Chondrocyte (in vitro differentiated cells): ENCODE measurements at regions not wholly inside any gene's neighbourhood (a gene's known extent, or its start where the extent isn't known, plus 50 kb on each side); places are given as distances from the start of the nearest gene placed in this dataset.
A peak's percentile ranks its signal among the peaks of the same experiment; 100 is the strongest.

Experiments used
- DNase-seq: peaks from one replicate; pipeline ENCODE4 v3.0.0; 2021; ENCODE audit warnings: mixed read lengths, low spot score
- H3K27ac Mint-ChIP-seq: one replicate; pipeline ENCODE4 v1.8.0; 2021; ENCODE audit warnings: mild to moderate bottlenecking, moderate library complexity, mixed read lengths; ENCODE audit not compliant: unreplicated experiment
- H3K27me3 Mint-ChIP-seq: 2 replicates; pipeline ENCODE4 v1.8.0; 2021; ENCODE audit warnings: low read depth, mixed read lengths
- H3K36me3 Mint-ChIP-seq: 2 replicates; pipeline ENCODE4 v1.8.0; 2021; ENCODE audit warnings: low read depth, mixed read lengths
- H3K4me1 Mint-ChIP-seq: 2 replicates; pipeline ENCODE4 v1.8.0; 2021; ENCODE audit warnings: low read depth, mild to moderate bottlenecking, mixed read lengths
- H3K4me3 Mint-ChIP-seq: one replicate; pipeline ENCODE4 v1.8.0; 2021; ENCODE audit warnings: mild to moderate bottlenecking, moderate library complexity, mixed read lengths; ENCODE audit not compliant: unreplicated experiment
- H3K9me3 Mint-ChIP-seq: 2 replicates; pipeline ENCODE4 v1.8.0; 2021; ENCODE audit warnings: low read depth, mixed read lengths
- TF ChIP-seq, protein P1 (sequence below): fragments of 200-600 bp; sonication (generic); IDR thresholded peaks from 2 replicates; pipeline ENCODE4 v1.5.0; 2021; ENCODE audit warnings: antibody characterized with exemption, mild to moderate bottlenecking, moderate library complexity

DNA sequence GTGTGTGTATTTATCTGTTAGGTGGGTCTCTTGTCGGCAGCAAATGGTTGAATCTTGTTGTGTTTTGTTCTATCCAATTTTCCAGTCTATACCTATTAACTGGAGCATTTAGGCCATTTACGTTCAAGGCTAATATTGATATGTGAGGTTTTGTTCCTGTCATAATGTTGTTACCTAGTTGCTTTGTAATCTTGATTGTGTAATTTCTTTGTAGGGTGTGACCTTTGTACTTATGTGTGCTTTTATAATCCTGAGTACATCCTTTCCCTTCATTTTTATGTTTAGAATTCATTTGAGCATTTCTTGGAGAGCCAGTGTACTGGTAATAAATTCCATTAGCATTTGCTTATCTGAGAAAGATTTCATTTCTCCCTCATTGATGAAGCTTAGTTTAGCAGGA lies 83.0 kb upstream of the MIR17HG start:
- DNase-seq: no peak
- Mint-ChIP-seq H3K27me3 (peaks cover 2% of the 10 kb centered on the region), H3K27ac (no peak overlapping the region), H3K9me3 (peaks cover 38% of the 10 kb centered on the region), H3K4me3 (no peak overlapping the region), H3K4me1 (peaks cover 5% of the 10 kb centered on the region), H3K36me3 (peaks cover 3% of the 10 kb centered on the region)
- TF ChIP-seq, protein P1, sequence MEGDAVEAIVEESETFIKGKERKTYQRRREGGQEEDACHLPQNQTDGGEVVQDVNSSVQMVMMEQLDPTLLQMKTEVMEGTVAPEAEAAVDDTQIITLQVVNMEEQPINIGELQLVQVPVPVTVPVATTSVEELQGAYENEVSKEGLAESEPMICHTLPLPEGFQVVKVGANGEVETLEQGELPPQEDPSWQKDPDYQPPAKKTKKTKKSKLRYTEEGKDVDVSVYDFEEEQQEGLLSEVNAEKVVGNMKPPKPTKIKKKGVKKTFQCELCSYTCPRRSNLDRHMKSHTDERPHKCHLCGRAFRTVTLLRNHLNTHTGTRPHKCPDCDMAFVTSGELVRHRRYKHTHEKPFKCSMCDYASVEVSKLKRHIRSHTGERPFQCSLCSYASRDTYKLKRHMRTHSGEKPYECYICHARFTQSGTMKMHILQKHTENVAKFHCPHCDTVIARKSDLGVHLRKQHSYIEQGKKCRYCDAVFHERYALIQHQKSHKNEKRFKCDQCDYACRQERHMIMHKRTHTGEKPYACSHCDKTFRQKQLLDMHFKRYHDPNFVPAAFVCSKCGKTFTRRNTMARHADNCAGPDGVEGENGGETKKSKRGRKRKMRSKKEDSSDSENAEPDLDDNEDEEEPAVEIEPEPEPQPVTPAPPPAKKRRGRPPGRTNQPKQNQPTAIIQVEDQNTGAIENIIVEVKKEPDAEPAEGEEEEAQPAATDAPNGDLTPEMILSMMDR: no peak

DNA sequence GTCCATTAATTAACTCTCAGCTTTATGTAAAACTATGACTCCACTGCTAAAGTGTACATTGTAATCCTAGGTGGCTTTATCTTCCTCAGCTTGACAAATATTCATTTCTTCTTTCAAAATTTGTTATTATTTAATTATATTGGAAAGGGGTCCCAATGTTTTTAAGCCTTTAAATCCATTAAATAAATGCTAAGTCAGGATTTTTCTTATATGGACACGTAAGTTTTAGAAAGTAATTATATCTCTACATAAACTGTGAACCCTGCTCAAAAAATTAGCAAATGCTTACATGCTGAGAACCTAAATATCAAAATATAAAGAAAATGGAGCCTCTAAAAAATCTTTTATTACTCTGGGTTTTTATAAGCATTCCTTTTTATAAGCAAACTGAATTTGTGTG lies 78.2 kb upstream of the MIR17HG start:
- TF ChIP-seq, protein P1: no peak
- peaks cover 18% of the 10 kb centered on the region for H3K9me3 Mint-ChIP-seq
- H3K27ac Mint-ChIP-seq: no peak overlapping the region

DNA sequence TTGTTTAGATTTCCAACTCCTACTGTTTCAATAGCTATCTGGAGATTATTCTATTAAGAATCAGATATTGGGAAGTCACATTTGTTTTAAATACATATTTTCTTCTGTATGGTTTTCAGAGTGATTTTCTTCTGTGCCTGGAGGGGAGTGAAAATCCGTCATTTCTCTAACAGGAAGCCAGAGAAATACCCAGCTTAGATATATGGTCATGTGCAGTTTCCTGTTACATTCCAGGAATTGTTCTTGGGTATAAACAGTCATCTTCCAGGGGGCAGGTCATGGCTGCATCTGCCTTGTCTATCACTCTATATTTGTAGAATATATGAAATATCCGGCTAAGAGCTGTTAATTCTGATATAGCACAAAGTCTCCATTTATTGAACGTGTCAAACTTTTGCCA lies 77.5 kb upstream of the MIR17HG start:
- peaks cover 13% of the 10 kb centered on the region for H3K4me1 Mint-ChIP-seq
- no peak overlapping the region for H3K4me3 Mint-ChIP-seq
- H3K9me3 Mint-ChIP-seq: peaks cover 10% of the 10 kb centered on the region
- no peaks in the 10 kb centered on the region for H3K27me3 Mint-ChIP-seq
- no peak for DNase-seq
- TF ChIP-seq, protein P1: no peak
- H3K27ac Mint-ChIP-seq: peak overlapping the region; percentile 68
- H3K36me3 Mint-ChIP-seq: peaks cover 3% of the 10 kb centered on the region

More for the DNA sequence above, 78.2 kb upstream of the MIR17HG start:
- no peak for DNase-seq
- peaks cover 3% of the 10 kb centered on the region for H3K36me3 Mint-ChIP-seq
- H3K4me3 Mint-ChIP-seq: no peak overlapping the region
- H3K27me3 Mint-ChIP-seq: no peaks in the 10 kb centered on the region
- H3K4me1 Mint-ChIP-seq: peaks cover 13% of the 10 kb centered on the region

DNA sequence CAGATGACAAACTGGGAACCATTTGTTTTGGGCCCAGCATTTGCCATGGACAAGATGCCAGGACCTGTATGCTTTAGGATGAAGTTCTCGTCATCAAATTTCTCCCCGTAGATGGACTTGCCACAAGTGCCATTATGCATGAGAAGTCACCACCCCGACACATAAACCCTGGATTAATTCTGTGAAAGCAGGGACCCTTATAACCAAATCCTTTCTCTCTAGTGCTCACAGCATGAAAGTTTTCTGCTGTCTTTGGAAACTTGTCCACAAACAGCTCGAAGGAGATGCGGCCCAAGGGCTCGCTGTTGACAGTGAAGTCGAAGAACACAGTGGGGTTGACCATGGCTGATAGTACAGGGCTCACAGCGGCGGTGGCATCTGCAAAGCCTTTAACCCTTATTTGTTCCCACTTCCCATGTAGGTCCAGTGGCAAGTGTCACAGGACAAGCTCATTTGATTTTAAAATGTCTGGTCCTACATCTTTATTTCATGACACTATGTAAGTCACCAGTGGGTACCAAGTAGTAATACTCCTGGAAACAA lies 75.2 kb upstream of the MIR17HG start:
- DNase-seq: peak; percentile 55
- Mint-ChIP-seq H3K4me1 (peaks cover 13% of the 10 kb centered on the region), H3K27me3 (no peaks in the 10 kb centered on the region), H3K4me3 (no peak overlapping the region), H3K36me3 (no peaks in the 10 kb centered on the region), H3K9me3 (peaks cover 7% of the 10 kb centered on the region), H3K27ac (no peak overlapping the region)
- TF ChIP-seq, protein P1: no peak

DNA sequence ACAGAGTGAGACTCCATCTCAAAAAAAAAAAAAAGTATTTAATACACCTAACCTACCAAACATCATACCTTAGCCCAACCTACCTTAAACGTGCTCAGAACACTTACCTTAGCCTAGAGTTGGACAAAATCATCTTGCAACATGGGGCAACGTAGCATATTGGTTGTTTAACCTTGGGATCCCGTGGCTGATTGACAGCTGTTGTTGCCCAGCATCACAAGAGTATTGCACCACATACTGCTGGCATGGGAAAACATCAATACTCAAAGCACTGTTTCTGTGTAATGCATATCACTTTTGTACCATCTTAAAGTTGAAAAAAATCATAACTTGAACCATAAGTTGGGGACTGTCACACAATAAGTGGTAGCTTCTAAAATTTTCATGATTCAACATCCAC lies 73.8 kb upstream of the MIR17HG start:
- DNase-seq: no peak
- Mint-ChIP-seq H3K27me3 (no peaks in the 10 kb centered on the region), H3K4me3 (no peak overlapping the region), H3K27ac (no peak overlapping the region), H3K9me3 (peaks cover 15% of the 10 kb centered on the region), H3K36me3 (no peaks in the 10 kb centered on the region), H3K4me1 (peaks cover 13% of the 10 kb centered on the region)
- TF ChIP-seq, protein P1: no peak
